Brain pericyte (primary cell): ENCODE measurements at regions not wholly inside any gene's neighbourhood (a gene's known extent, or its start where the extent isn't known, plus 50 kb on each side); places are given as distances from the start of the nearest gene placed in this dataset.

Experiments
- DNase-seq: peaks from one replicate; pipeline ENCODE4 v3.0.0-alpha.2; 2012; ENCODE audit warnings: low read depth, low spot score

- no peak for DNase-seq
These were observed 730.8 kb downstream of the C6orf118 start for GRCh38 chr6:164578616-164579015.

- DNase-seq, result no peak
These were observed 738.6 kb downstream of the C6orf118 start for GRCh38 chr6:164570801-164571200.

GRCh38 chr6:164569509-164569908, 739.9 kb downstream of the C6orf118 start:
- no peak for DNase-seq

- no peak for DNase-seq
These were observed 745.5 kb downstream of the C6orf118 start for GRCh38 chr6:164563924-164564323.

GRCh38 chr6:164561656-164562055, 747.7 kb downstream of the C6orf118 start:
- no peak for DNase-seq

GRCh38 chr6:164554700-164555476, 754.5 kb downstream of the C6orf118 start:
- no peak for DNase-seq

GRCh38 chr6:164554226-164554625, 755.2 kb downstream of the C6orf118 start:
- DNase-seq, result no peak

GRCh38 chr6:164551706-164552105, 757.7 kb downstream of the C6orf118 start:
- no peak for DNase-seq

- DNase-seq, result no peak
These were observed 762.3 kb downstream of the C6orf118 start for GRCh38 chr6:164547076-164547475.

- DNase-seq, result no peak
These were observed 763.1 kb downstream of the C6orf118 start for GRCh38 chr6:164546263-164546662.

- DNase-seq, result no peak
These were observed 775.2 kb downstream of the C6orf118 start for GRCh38 chr6:164534070-164534766.

GRCh38 chr6:164533045-164533362, 776.4 kb downstream of the C6orf118 start:
- no peak for DNase-seq

- DNase-seq, result no peak
These were observed 777.0 kb downstream of the C6orf118 start for GRCh38 chr6:164532198-164533044.

GRCh38 chr6:164531736-164532135, 777.7 kb downstream of the C6orf118 start:
- no peak for DNase-seq

GRCh38 chr6:164528539-164528938, 780.9 kb downstream of the C6orf118 start:
- no peak for DNase-seq

- DNase-seq, result no peak
These were observed 786.2 kb downstream of the C6orf118 start for GRCh38 chr6:164523087-164523654.

GRCh38 chr6:164520916-164521315, 788.5 kb downstream of the C6orf118 start:
- DNase-seq, result no peak

- DNase-seq, result no peak
These were observed 802.0 kb downstream of the C6orf118 start for GRCh38 chr6:164507206-164507940.

GRCh38 chr6:164505425-164505824, 804.0 kb downstream of the C6orf118 start:
- DNase-seq, result no peak

- DNase-seq, result no peak
These were observed 806.6 kb downstream of the C6orf118 start for GRCh38 chr6:164502833-164503232.

GRCh38 chr6:164495882-164496495, 813.4 kb downstream of the C6orf118 start:
- DNase-seq, result no peak
